ENCODE measurements at regions not wholly inside any gene's neighbourhood (a gene's known extent, or its start where the extent isn't known, plus 50 kb on each side); places are given as distances from the start of the nearest gene placed in this dataset.

DNA sequence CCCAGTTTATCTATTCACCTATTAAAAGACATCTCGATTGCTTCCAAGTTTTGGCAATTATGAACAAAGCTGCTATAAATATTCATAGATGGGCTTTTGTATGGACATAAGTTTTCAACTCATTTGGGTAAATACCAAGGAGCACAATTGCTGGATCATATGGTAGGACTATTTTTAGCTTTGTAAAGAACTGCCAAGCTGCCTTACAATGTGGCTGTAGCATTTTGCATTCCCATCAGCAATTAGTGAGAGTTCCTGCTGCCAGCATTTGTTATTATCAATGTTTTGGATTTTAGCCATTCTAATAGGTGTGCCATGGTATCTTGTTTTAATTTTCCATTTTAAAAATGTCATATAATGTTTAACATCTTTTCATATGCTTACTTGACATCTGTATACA, 475.6 kb upstream of the NCAM2 start:
- H3K36me3 ChIP-seq: no peaks in the 10 kb centered on the region
- H3K9me3 ChIP-seq: no peaks in the 10 kb centered on the region
- in situ Hi-C loops (cut with MboI; ENCODE audit: low pct_ligation_motif_present in 1 of 4, low pct_unique_long_range_greater_than_20kb in 1 of 4, low sequenced_read_pairs in 3 of 4): no loop called here
- TF ChIP-seq CTCF (IDR thresholded peaks at IDR 0.05) (no peak), POLR2A (IDR thresholded peaks at IDR 0.05) (no peak), POLR2AphosphoS5 (IDR thresholded peaks at IDR 0.05) (no peak), EP300 (IDR thresholded peaks at IDR 0.05; ENCODE audit: low read depth) (no peak)
- intact Hi-C loops (cut with DNase I; ENCODE audit: low total_unique reads): no loop called here
- no peak for DNase-seq
- no peaks in the 10 kb centered on the region for H3K4me1 ChIP-seq
- WGBS, 2 donors (ENCODE audit: low coverage in 1 of 2): 67 to 70% methylated on average over 1 of the region's 1 CpG
- no peak overlapping the region for H3K27ac ChIP-seq
- H3K27me3 ChIP-seq: no peaks in the 10 kb centered on the region
- H3K4me3 ChIP-seq: no peak overlapping the region

- H3K9me3 ChIP-seq: no peaks in the 10 kb centered on the region
- no peak overlapping the region for H3K27ac ChIP-seq
- DNase-seq: no peak
- no peak for TF ChIP-seq CTCF (IDR thresholded peaks at IDR 0.05)
- TF ChIP-seq POLR2A (IDR thresholded peaks at IDR 0.05): no peak
- no peak for TF ChIP-seq EP300 (IDR thresholded peaks at IDR 0.05; ENCODE audit: low read depth)
- no peak for TF ChIP-seq POLR2AphosphoS5 (IDR thresholded peaks at IDR 0.05)
- no peaks in the 10 kb centered on the region for H3K4me1 ChIP-seq
- H3K27me3 ChIP-seq: no peaks in the 10 kb centered on the region
- H3K4me3 ChIP-seq: no peak overlapping the region
- intact Hi-C loops (cut with DNase I; ENCODE audit: low total_unique reads) (no loop called here), in situ Hi-C loops (cut with MboI; ENCODE audit: low pct_ligation_motif_present in 1 of 4, low pct_unique_long_range_greater_than_20kb in 1 of 4, low sequenced_read_pairs in 3 of 4) (no loop called here)
- H3K36me3 ChIP-seq: no peaks in the 10 kb centered on the region
These were observed 475.0 kb upstream of the NCAM2 start for GRCh38 chr21:20523191-20523590.

DNA sequence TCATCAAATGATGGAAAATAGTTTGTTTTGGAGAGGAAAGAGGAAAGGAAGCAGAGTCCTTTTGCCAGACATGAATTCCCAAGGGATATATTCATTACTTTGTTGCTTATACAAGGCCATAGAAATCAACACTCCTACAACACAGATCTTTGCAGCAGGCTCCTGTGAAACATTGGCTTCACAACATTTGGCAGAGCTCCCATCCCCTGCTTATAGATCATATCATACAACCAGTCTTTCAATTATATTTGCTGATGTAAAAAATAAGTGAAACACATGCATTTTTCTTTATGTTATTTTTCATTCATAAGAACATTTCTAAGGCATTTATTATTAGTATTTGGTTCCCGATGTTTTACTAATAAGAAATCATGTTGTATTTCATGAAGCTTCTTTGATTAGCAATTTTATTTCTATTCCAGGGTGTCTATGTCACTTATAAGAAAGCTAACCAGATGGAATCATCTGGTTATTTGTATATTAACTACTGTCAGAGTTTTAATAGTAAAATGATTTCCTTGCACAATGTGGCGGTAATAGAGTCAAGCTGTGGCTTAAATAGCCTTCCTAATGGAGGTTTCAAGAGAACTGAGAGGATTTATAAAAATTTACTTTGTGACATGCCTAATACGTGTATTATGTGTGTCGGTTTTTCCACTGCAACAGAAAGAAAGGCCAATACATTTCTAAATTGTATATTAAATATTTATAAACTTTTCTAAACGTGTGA, 470.3 kb upstream of the NCAM2 start:
- no peaks in the 10 kb centered on the region for H3K4me1 ChIP-seq
- intact Hi-C loops (cut with DNase I; ENCODE audit: low total_unique reads) (no loop called here), in situ Hi-C loops (cut with MboI; ENCODE audit: low pct_ligation_motif_present in 1 of 4, low pct_unique_long_range_greater_than_20kb in 1 of 4, low sequenced_read_pairs in 3 of 4) (no loop called here)
- H3K27me3 ChIP-seq: no peaks in the 10 kb centered on the region
- H3K36me3 ChIP-seq: no peaks in the 10 kb centered on the region
- H3K9me3 ChIP-seq: no peaks in the 10 kb centered on the region
- no peak for DNase-seq
- H3K27ac ChIP-seq: no peak overlapping the region
- no peak overlapping the region for H3K4me3 ChIP-seq
- TF ChIP-seq POLR2A (IDR thresholded peaks at IDR 0.05) (no peak), EP300 (IDR thresholded peaks at IDR 0.05; ENCODE audit: low read depth) (no peak), POLR2AphosphoS5 (IDR thresholded peaks at IDR 0.05) (no peak), CTCF (IDR thresholded peaks at IDR 0.05) (no peak)
- 64 to 68% methylated on average over 5 of the region's 5 CpGs for WGBS, 2 donors (ENCODE audit: low coverage in 1 of 2)

GRCh38 chr21:20537130-20537529, 461.1 kb upstream of the NCAM2 start:
- no peak for DNase-seq
- WGBS, 2 donors (ENCODE audit: low coverage in 1 of 2): 84 to 87% methylated on average over 1 of the region's 1 CpG
- TF ChIP-seq POLR2A (IDR thresholded peaks at IDR 0.05): no peak
- Histone ChIP-seq H3K4me3 (no peak overlapping the region), H3K36me3 (no peaks in the 10 kb centered on the region), H3K9me3 (no peaks in the 10 kb centered on the region), H3K27me3 (no peaks in the 10 kb centered on the region), H3K27ac (no peak overlapping the region), H3K4me1 (no peaks in the 10 kb centered on the region)
- in situ Hi-C loops (cut with MboI; ENCODE audit: low pct_ligation_motif_present in 1 of 4, low pct_unique_long_range_greater_than_20kb in 1 of 4, low sequenced_read_pairs in 3 of 4): no loop called here
- intact Hi-C loops (cut with DNase I; ENCODE audit: low total_unique reads): no loop called here
